ENCODE measurements at regions not wholly inside any gene's neighbourhood (a gene's known extent, or its start where the extent isn't known, plus 50 kb on each side); places are given as distances from the start of the nearest gene placed in this dataset.

DNA sequence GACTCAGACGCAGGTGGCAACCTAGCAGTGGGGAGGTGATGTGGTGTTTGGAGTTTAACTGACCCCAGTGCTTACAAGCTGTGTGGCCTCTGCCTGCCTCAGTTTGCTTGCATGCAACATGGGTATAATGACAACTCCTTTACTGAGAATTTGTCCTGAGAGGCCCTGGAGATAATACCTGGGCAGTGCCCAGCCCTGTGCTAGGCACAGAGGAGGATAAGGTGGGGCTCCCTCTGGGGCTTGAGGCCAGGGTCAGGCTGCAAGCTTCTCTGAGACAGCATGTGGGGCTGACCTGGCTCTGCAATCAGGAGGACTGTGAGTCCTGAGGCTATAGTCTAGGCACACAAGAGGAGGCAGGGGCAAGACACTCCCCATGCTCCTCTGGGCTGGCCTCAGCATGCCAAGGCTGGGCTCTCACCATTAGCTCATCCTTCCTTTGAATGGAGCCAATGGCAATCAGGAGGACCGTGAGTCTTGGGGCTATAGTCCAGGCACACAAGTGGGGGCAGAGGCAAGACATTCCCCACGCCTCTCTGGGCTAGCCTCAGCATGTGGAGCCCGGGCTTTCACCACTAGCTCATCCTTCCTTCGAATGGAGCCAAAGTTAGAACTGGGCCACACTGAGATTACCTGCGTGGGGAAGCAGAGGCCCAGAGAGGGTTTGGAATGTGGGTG is 147.9 kb downstream of the RPS24 start:
- Histone ChIP-seq H3K4me3 (no peak overlapping the region), H3K9me3 (no peaks in the 10 kb centered on the region), H3K36me3 (no peaks in the 10 kb centered on the region), H3K27ac (no peak overlapping the region), H3K27me3 (no peaks in the 10 kb centered on the region), H3K4me1 (peaks cover 0 to 3% (median 0%) of the 10 kb centered on the region in 4 donors)
- 68% methylated on average over 4 of the region's 6 CpGs for WGBS (ENCODE audit: insufficient coverage, low coverage, low lambda C conversion rate, missing lambda C conversion rate)
- no peak for ATAC-seq
- TF ChIP-seq POLR2A (IDR thresholded peaks at IDR 0.05): no peak
- TF ChIP-seq CTCF (IDR thresholded peaks at IDR 0.05): no peak
- no peak for DNase-seq
- intact Hi-C loops (cut with DNase I): no loop called here

DNA sequence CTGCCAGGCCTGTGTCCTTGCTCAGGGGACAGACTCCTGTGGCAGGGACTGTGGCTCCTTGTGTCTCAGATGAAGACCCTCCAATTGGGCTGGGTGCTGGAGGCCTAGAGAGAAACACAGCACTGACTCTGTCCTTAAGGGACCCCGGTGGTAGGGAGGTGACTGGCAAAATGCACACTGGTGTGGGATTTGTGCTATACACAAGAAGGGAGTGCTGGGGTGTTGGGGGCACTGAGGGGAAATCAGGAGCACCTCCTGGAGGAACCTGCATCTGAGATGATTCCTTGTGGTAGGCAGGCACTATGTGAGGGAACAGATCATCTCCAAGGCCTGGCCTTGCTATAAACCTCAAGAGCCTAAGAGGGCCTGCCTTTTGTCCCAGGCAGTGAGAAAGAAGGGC is 149.2 kb downstream of the RPS24 start:
- no peak overlapping the region for H3K27ac ChIP-seq
- intact Hi-C loops (cut with DNase I): no loop called here
- no peaks in the 10 kb centered on the region for H3K9me3 ChIP-seq
- no peak for ATAC-seq
- no peaks in the 10 kb centered on the region for H3K36me3 ChIP-seq
- H3K27me3 ChIP-seq: no peaks in the 10 kb centered on the region
- no peak for TF ChIP-seq CTCF (IDR thresholded peaks at IDR 0.05)
- TF ChIP-seq POLR2A (IDR thresholded peaks at IDR 0.05): no peak
- DNase-seq: no peak
- H3K4me3 ChIP-seq: no peak overlapping the region
- no peaks in the 10 kb centered on the region for H3K4me1 ChIP-seq
- WGBS (ENCODE audit: insufficient coverage, low coverage, low lambda C conversion rate, missing lambda C conversion rate): 100% methylated on average over 1 of the region's 1 CpG

- no peaks in the 10 kb centered on the region for H3K36me3 ChIP-seq
- no peaks in the 10 kb centered on the region for H3K27me3 ChIP-seq
- DNase-seq: no peak
- H3K4me1 ChIP-seq: no peaks in the 10 kb centered on the region
- no peaks in the 10 kb centered on the region for H3K9me3 ChIP-seq
- no peak for ATAC-seq
- no peak overlapping the region for H3K27ac ChIP-seq
- H3K4me3 ChIP-seq: no peak overlapping the region
- WGBS (ENCODE audit: insufficient coverage, low coverage, low lambda C conversion rate, missing lambda C conversion rate): 88% methylated on average over 10 of the region's 19 CpGs
- no peak for TF ChIP-seq CTCF (IDR thresholded peaks at IDR 0.05)
- TF ChIP-seq POLR2A (IDR thresholded peaks at IDR 0.05): no peak
- intact Hi-C loops (cut with DNase I): no loop called here
These were observed 151.4 kb downstream of the RPS24 start for GRCh38 chr10:78184851-78185692.

DNA sequence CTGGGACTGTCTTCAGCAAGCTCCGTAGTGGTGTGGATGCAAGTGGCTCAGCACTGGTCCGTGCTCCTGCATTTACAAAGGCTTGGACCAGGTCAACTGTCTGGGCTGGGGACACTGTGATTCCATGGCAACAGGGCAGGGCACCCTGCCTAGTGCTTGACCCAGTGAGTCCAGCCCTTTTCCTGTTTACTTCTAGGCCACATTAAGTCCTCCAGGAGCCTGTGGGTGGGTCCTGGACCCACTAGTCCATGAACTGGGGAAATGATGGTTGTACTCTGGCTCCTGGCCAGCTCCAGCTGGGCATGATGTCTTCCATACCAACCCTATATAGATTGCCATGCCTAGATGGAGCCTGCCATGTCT is 152.0 kb downstream of the RPS24 start:
- H3K27me3 ChIP-seq: no peaks in the 10 kb centered on the region
- peak in 3 of 4 donors; percentile 53 to 63 (median 56) for ATAC-seq
- H3K9me3 ChIP-seq: no peaks in the 10 kb centered on the region
- DNase-seq: no peak
- no peaks in the 10 kb centered on the region for H3K4me1 ChIP-seq
- intact Hi-C loops (cut with DNase I): no loop called here
- no peaks in the 10 kb centered on the region for H3K36me3 ChIP-seq
- no peak overlapping the region for H3K4me3 ChIP-seq
- no CpG with 5 or more reads among the region's 2 CpGs for WGBS (ENCODE audit: insufficient coverage, low coverage, low lambda C conversion rate, missing lambda C conversion rate)
- H3K27ac ChIP-seq: no peak overlapping the region
- TF ChIP-seq POLR2A (IDR thresholded peaks at IDR 0.05) (no peak), CTCF (IDR thresholded peaks at IDR 0.05) (no peak)

All from right lobe of liver (tissue), 6 donors.